PC-3 (cell line): ENCODE measurements at regions not wholly inside any gene's neighbourhood (a gene's known extent, or its start where the extent isn't known, plus 50 kb on each side); places are given as distances from the start of the nearest gene placed in this dataset.
A peak's percentile ranks its signal among the peaks of the same experiment; 100 is the strongest.

Experiments
- EZH2 ChIP-seq: fragments of 300-600 bp; sonication (generic); IDR thresholded peaks from one replicate; pipeline ENCODE4 v1.6.1; 2017; ENCODE audit warnings: antibody characterized with exemption, mild to moderate bottlenecking, low read length; ENCODE audit not compliant: unreplicated experiment
- EZH2phosphoT487 ChIP-seq: fragments of 300-600 bp; sonication (generic); IDR thresholded peaks from 2 replicates; pipeline ENCODE4 v1.6.1; 2018; ENCODE audit warnings: mild to moderate bottlenecking, antibody characterized with exemption, low read length, borderline replicate concordance
- TF ChIP-seq, protein P1 (sequence below): fragments of 300-600 bp; sonication (generic); conservative IDR thresholded peaks from 2 replicates; pipeline ENCODE4 v1.5.1; 2017; ENCODE audit warnings: antibody characterized with exemption, low read depth, mild to moderate bottlenecking, low read length

DNA sequence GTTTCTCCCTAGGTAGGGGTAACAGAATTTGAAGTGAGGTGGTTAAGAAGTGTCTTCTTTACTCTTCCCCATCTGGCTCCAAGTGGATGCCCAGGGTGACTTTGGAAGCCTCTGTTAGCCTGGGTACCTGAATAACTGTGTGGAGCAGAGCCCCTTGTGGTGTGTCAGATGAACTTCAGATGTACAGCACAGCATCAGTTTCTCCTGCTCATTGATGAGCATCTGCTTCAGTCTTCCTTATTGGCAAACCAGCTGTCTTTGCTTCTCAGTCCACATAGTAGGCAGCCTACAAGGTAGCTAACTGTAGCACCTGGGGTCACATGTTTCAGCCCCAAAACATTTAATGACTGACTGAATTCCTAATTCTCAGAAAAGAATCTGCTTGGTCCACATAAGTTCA, 56.2 kb upstream of the ATP8B1 start:
- TF ChIP-seq, protein P1, sequence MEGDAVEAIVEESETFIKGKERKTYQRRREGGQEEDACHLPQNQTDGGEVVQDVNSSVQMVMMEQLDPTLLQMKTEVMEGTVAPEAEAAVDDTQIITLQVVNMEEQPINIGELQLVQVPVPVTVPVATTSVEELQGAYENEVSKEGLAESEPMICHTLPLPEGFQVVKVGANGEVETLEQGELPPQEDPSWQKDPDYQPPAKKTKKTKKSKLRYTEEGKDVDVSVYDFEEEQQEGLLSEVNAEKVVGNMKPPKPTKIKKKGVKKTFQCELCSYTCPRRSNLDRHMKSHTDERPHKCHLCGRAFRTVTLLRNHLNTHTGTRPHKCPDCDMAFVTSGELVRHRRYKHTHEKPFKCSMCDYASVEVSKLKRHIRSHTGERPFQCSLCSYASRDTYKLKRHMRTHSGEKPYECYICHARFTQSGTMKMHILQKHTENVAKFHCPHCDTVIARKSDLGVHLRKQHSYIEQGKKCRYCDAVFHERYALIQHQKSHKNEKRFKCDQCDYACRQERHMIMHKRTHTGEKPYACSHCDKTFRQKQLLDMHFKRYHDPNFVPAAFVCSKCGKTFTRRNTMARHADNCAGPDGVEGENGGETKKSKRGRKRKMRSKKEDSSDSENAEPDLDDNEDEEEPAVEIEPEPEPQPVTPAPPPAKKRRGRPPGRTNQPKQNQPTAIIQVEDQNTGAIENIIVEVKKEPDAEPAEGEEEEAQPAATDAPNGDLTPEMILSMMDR = peak; percentile 67
- TF ChIP-seq EZH2 (no peak), EZH2phosphoT487 (no peak)
